CD4-positive, alpha-beta T cell treated with Interleukin-15 for 1 hour (primary cell): ENCODE measurements at regions not wholly inside any gene's neighbourhood (a gene's known extent, or its start where the extent isn't known, plus 50 kb on each side); places are given as distances from the start of the nearest gene placed in this dataset.

Experiments
- DNase-seq: peaks from one replicate; pipeline ENCODE4 v3.0.0-alpha.2; 2020

DNA sequence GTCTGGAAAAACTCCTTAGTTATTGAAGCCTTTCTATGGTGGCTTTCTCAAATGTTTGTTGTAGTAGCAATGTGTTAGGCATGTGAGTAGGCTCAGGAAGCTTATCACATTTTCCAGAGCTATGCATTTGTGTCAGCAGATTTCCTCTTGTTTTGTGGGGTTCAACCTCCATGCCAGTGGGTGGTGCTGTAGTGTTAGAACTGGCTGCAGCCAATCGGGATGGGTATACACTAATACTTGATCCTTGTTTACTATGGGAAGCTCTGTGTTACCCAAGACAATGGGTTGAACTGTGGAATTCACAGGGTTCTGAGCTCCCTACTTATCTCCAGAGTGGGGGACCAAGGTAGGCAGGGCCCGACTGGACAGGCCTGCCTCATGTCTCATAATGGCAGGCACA is 348.5 kb upstream of the ADAMTS5 start:
- no peak for DNase-seq

- no peak for DNase-seq
These were observed 347.2 kb upstream of the ADAMTS5 start for GRCh38 chr21:27314131-27314530.

GRCh38 chr21:27306791-27307775 is 340.2 kb upstream of the ADAMTS5 start:
- no peak for DNase-seq

DNA sequence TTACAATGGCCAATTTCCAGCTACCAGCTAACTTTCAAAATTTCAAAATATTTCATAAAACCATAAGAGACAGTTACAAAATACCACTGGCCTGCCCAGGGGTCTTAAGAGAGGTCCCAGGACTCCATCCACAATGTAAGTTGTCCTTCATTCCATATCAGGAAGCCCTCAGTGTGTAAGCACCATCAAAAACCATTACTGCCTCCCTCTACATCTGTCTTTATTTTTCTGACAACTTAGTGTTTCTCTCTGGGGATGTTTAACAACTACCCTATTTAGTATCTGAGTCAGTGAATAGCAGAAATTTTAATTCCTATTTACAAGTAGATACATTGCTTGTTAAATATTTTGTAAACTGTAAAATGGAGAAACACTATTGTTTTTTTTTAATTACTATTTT is 339.3 kb upstream of the ADAMTS5 start:
- DNase-seq, result no peak

GRCh38 chr21:27301220-27301619 is 334.3 kb upstream of the ADAMTS5 start:
- no peak for DNase-seq

- DNase-seq, result no peak
These were observed 333.9 kb upstream of the ADAMTS5 start for GRCh38 chr21:27300770-27301169.

- no peak for DNase-seq
These were observed 331.6 kb upstream of the ADAMTS5 start for GRCh38 chr21:27298465-27298864.

DNA sequence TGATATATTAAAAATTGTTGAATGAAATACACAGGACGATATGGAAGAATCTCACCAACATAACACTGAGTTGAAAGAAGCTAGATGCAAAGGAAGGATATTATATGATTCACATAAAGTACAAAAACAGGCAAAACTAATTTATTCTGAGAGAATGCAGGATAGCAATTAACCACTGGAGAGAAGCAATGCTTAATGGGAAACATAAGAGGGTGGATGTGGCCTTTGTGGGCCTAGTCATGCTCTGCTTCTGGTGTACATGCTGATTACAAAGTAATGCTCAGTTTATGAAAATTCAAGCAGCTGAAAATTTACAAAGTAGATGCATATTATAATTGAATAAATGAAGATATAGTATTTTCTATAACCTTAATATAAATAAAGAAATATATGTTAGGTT is 326.4 kb upstream of the ADAMTS5 start:
- no peak for DNase-seq

- DNase-seq, result no peak
These were observed 325.9 kb upstream of the ADAMTS5 start for GRCh38 chr21:27292783-27293182.

GRCh38 chr21:27292229-27292628 is 325.3 kb upstream of the ADAMTS5 start:
- no peak for DNase-seq

GRCh38 chr21:27291006-27291405 is 324.1 kb upstream of the ADAMTS5 start:
- DNase-seq, result no peak

- DNase-seq, result no peak
These were observed 323.1 kb upstream of the ADAMTS5 start for GRCh38 chr21:27290028-27290427.

- no peak for DNase-seq
These were observed 319.9 kb upstream of the ADAMTS5 start for GRCh38 chr21:27286760-27287159.

GRCh38 chr21:27277110-27277509 is 310.2 kb upstream of the ADAMTS5 start:
- no peak for DNase-seq

- DNase-seq, result no peak
These were observed 308.5 kb upstream of the ADAMTS5 start for GRCh38 chr21:27275294-27275927.

GRCh38 chr21:27269644-27270043 is 302.8 kb upstream of the ADAMTS5 start:
- DNase-seq, result no peak

DNA sequence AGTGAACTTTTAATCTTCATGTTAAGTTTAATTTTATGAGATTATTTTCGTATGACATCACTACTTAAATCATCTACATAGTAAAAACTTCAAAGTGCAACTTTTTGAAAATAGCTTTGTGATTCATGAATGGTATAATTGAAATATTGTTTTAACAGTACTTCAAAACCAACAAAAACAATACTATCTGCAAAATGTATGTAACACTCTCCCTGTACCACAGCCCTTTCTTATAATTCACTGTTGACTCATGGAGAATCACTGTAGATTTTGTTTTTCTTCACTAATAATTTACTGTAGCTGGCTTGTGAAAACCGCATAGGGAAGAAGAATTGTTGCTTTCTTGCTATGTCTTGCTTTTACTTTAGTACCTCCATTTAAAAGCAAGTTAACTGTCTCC is 301.4 kb upstream of the ADAMTS5 start:
- DNase-seq, result no peak

DNA sequence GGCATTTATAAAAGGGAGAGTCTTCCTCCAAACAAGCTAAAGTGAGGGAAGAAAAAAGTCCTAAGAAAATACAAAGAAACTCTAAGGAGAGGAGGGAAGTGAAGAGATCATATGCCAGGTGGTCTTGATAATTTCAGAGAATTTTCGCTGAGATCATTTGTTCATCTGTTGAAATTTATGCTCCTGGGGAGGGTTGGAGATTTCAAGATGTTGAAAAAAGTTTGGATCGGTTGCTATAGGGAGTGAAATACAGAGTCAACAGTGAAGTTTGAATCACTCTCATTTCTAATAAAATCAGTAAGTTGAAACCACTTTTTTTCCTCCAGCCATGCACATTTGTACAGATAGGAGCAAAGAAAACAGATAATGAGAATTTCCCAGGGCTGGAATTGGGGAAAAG is 299.1 kb upstream of the ADAMTS5 start:
- no peak for DNase-seq

GRCh38 chr21:27265492-27265891 is 298.6 kb upstream of the ADAMTS5 start:
- no peak for DNase-seq

GRCh38 chr21:27261676-27262075 is 294.8 kb upstream of the ADAMTS5 start:
- DNase-seq, result no peak

DNA sequence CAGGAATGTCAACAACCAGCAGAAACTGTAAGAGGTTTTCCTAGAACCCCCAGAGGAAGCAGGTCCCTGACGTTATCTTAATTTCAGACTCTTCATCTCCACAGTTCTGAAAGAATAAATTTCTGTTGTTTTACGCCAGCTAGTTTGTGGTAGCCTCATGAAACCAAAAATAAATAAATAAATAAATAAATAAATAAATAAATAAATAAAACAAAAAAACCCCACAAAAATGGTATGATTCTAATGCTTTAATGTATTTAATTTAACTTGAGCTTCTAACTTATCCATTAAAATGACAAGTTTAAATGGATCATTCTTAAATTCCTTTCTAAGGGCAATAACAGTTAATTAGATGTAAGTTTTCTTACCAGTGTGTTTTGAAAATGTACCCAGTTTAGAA is 293.8 kb upstream of the ADAMTS5 start:
- no peak for DNase-seq

GRCh38 chr21:27258742-27259448 is 292.0 kb upstream of the ADAMTS5 start:
- no peak for DNase-seq

DNA sequence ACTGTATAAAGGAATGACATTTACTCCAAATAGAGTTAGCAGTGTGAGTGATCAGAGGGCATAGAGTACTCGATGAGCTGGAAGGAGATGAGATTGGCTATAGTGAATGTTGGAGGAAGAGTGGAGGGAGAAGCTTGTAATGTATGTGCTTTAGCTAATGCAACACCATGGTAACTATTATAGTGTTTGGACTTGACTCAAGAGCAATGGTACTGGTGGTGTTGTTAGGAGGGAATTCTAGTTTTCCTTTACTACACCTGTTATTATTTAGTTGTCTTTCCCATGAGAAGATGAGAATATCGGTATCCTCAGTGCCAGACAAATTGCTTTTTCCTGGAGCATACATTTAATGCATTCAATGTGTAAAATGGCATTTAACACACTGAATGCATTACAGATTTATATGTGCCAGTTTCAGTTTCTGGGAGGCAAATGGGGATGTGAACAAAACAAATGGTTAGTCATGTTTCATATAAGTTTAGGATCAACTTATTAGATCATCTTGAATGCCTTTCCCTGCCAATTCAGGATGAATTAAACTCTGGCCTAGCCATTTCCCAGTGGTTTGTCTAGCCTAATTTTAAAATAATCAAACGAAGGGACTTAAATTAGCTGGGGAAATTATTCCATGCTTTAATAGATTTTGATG is 291.1 kb upstream of the ADAMTS5 start:
- no peak for DNase-seq
